ENCODE measurements at regions not wholly inside any gene's neighbourhood (a gene's known extent, or its start where the extent isn't known, plus 50 kb on each side); places are given as distances from the start of the nearest gene placed in this dataset.

GRCh38 chr6:40932366-40932765 is 106.7 kb downstream of the UNC5CL start:
- H3K27ac ChIP-seq (ENCODE audit: low read depth, low read length): no peak overlapping the region
- POLR2A ChIA-PET: no interaction called here

More at GRCh38 chr6:40932366-40932765, 106.7 kb downstream of the UNC5CL start:
- no peak overlapping the region for H3K4me2 ChIP-seq (ENCODE audit: low read length)
- H4K20me1 ChIP-seq (ENCODE audit: insufficient read depth): no peaks in the 10 kb centered on the region
- intact Hi-C loops (cut with micrococcal nuclease): no loop called here
- ATAC-seq (no peak), DNase-seq (ENCODE audit: low read depth, low spot score) (no peak)
- H3K79me2 ChIP-seq (ENCODE audit: insufficient read depth, low read length): no peaks in the 10 kb centered on the region
- no peaks in the 10 kb centered on the region for H3K9me2 ChIP-seq (ENCODE audit: insufficient read depth)
- H3K36me3 ChIP-seq (ENCODE audit: control insufficient read depth in 1 of 2, insufficient read depth in 2 of 2, low read length in 2 of 2): no peaks in the 10 kb centered on the region
- H3K9ac ChIP-seq (ENCODE audit: low read length): no peak overlapping the region
- CTCF ChIA-PET: no interaction called here
- no TSS peak for BruUV-seq (replicated peaks)
- no peaks in the 10 kb centered on the region for H3K9me3 ChIP-seq (ENCODE audit: control insufficient read depth in 1 of 2, insufficient read depth in 1 of 2, low read depth in 1 of 2, low read length in 2 of 2)
- H3K4me3 ChIP-seq (replicated peaks in 1 of 2; ENCODE audit: low read depth in 1 of 2, low read length in 2 of 2): no peak overlapping the region
- peaks cover 0 to 10% of the 10 kb centered on the region in 2 experiments; a peak in 1 of 4 replicates for H3K4me1 ChIP-seq (ENCODE audit: control insufficient read depth in 1 of 2, insufficient read depth in 2 of 2, low read length in 2 of 2)
- H2AFZ ChIP-seq (ENCODE audit: low read depth, low read length, poor library complexity, severe bottlenecking): no peak overlapping the region
- RAD21 ChIA-PET (ENCODE audit: low non-redundant PET in 1 of 2, low total read pairs in 2 of 2, uncharacterized antibody in 2 of 2, unreplicated experiment in 2 of 2): no interaction called here
- no peak for TF ChIP-seq ZBTB33 (IDR thresholded peaks at IDR 0.05; ENCODE audit: extremely low read depth, insufficient replicate concordance, low read length)
- no peak for TF ChIP-seq CBX3 (IDR thresholded peaks at IDR 0.05; ENCODE audit: low read depth)
- no peak for TF ChIP-seq SIN3A (IDR thresholded peaks at IDR 0.05; ENCODE audit: low read depth)
- no peak for TF ChIP-seq EZH2 (IDR thresholded peaks at IDR 0.05)
- TF ChIP-seq POLR2AphosphoS5 (IDR thresholded peaks at IDR 0.05; ENCODE audit: low read depth, low read length): no peak
- TF ChIP-seq FOSL1 (IDR thresholded peaks at IDR 0.05; ENCODE audit: low read depth): no peak
- TF ChIP-seq CEBPB (IDR thresholded peaks at IDR 0.05; ENCODE audit: low read depth): no peak
- TF ChIP-seq SP1 (IDR thresholded peaks at IDR 0.05; ENCODE audit: low read depth): no peak
- no peak for TF ChIP-seq RAD21 (IDR thresholded peaks at IDR 0.05; ENCODE audit: low read depth)
- no peak for TF ChIP-seq SRF (IDR thresholded peaks at IDR 0.05; ENCODE audit: low read depth)
- TF ChIP-seq CTCF (IDR thresholded peaks at IDR 0.05 in 2 of 3, conservative IDR thresholded peaks at IDR 0.05 in 1 of 3; ENCODE audit: borderline replicate concordance in 1 of 3, insufficient read depth in 1 of 3, low read depth in 2 of 3, low read length in 2 of 3): no peak
- TF ChIP-seq MAX (IDR thresholded peaks at IDR 0.05): no peak
- no peak for TF ChIP-seq REST (IDR thresholded peaks at IDR 0.05; ENCODE audit: low read depth)
- TF ChIP-seq YY1 (IDR thresholded peaks at IDR 0.05; ENCODE audit: extremely low read depth, insufficient replicate concordance, low read depth, low read length): no peak
- TF ChIP-seq ELF1 (IDR thresholded peaks at IDR 0.05; ENCODE audit: borderline replicate concordance, low read depth): no peak
- TF ChIP-seq ZFX (IDR thresholded peaks at IDR 0.05): no peak
- TF ChIP-seq TCF7L2 (IDR thresholded peaks at IDR 0.05; ENCODE audit: borderline replicate concordance, extremely low read depth, insufficient read depth, insufficient read length): no peak
- no peak for TF ChIP-seq EZH2phosphoT487 (IDR thresholded peaks at IDR 0.05; ENCODE audit: borderline replicate concordance)
- TF ChIP-seq JUND (IDR thresholded peaks at IDR 0.05): no peak
- no peak for TF ChIP-seq ATF3 (IDR thresholded peaks at IDR 0.05)
- H3K27me3 ChIP-seq (ENCODE audit: insufficient read depth, low read length): no peaks in the 10 kb centered on the region; the same call in 1 of the 2 replicates

All from HCT116 (cell line).